GM20000 (cell line): ENCODE measurements at regions not wholly inside any gene's neighbourhood (a gene's known extent, or its start where the extent isn't known, plus 50 kb on each side); places are given as distances from the start of the nearest gene placed in this dataset.

ENCODE experiments used
- DNase-seq: peaks from one replicate; pipeline ENCODE4 v3.0.0; 2012; ENCODE audit warnings: low spot score
- TF ChIP-seq, protein P1 (sequence below): IDR thresholded peaks from 2 replicates; pipeline ENCODE4 v1.5.1; 2012; ENCODE audit warnings: mild to moderate bottlenecking, control low read depth; ENCODE audit errors: extremely low read depth, missing control alignments

GRCh38 chr12:23099104-23099503 is 474.1 kb downstream of the ETNK1 start:
- TF ChIP-seq, protein P1, sequence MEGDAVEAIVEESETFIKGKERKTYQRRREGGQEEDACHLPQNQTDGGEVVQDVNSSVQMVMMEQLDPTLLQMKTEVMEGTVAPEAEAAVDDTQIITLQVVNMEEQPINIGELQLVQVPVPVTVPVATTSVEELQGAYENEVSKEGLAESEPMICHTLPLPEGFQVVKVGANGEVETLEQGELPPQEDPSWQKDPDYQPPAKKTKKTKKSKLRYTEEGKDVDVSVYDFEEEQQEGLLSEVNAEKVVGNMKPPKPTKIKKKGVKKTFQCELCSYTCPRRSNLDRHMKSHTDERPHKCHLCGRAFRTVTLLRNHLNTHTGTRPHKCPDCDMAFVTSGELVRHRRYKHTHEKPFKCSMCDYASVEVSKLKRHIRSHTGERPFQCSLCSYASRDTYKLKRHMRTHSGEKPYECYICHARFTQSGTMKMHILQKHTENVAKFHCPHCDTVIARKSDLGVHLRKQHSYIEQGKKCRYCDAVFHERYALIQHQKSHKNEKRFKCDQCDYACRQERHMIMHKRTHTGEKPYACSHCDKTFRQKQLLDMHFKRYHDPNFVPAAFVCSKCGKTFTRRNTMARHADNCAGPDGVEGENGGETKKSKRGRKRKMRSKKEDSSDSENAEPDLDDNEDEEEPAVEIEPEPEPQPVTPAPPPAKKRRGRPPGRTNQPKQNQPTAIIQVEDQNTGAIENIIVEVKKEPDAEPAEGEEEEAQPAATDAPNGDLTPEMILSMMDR, result no peak
- no peak for DNase-seq

DNA sequence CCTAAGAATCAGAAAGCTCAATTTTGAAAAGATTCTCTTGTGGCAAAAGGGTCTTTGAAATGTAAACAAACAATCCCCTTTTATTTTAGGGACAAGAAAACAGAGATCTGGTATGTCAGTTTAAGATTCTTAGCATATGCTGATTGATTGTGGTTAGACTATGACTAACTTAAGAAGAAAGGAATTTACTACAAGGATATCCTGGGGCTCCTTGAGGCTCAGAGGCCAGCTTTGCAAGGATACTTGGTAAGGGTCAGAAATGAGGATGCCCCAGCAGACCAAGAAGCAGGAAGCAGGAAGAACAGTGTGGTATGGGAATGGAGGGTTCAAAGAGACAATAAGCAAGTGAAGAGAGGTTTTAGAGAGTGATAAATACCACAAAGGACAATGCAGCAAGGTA is 474.6 kb downstream of the ETNK1 start:
- TF ChIP-seq, protein P1, result no peak
- DNase-seq, result no peak

DNA sequence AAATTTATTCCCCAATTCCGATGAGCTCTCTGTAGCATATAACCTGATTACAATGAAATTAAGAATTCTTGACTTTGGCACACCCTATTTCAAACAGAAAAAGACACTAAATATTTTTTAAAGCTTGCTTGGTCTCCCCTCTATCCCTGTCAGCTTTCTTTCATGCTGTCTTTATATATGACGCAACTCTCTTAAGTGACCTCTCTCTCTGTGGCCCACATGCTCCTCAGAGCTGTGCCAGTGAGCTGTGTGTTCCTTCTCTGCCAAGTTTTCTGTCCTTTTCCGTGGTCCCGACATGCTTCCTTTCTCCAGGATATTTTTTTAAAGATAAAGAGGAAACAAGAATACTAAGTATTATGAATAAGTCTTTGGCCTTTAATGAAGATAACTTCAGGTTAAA is 484.0 kb downstream of the ETNK1 start:
- TF ChIP-seq, protein P1, result no peak
- DNase-seq, result no peak

DNA sequence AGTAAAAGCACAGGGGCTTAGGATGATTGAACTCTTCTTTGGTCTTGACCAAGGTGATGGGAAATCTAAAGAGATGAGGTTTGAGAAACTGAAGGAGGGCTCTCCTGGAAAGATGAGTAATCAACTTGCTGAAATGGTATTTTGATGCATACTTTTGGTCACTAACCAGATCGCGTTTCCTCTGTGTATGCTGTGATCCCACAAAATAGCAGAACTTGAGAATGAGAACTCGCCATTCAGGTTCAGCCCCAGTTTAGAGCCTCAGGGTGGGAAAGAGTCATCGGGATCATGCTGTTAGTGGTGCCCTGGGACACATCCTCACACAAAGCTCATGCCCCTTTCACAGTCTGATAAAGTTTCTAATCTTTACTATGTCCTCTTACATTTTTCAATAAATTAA is 488.8 kb downstream of the ETNK1 start:
- DNase-seq, result no peak
- TF ChIP-seq, protein P1, result no peak

DNA sequence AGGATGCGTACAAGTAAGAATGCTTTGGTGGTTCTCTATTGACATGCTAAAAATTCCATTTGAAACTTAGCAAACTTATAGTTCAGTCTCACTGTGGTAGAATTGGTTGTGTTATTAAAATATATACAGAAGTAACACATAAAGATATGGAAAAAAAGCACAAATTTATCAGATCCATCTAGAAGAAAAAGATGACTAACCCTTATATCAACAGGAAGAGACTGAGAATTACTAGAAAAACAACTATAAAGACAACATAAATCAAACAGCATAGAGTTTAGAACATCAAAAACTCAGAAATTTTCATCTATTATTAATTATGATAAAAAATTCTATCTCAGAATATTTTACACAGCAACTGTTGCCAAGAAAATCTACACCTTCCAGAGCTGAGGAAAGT is 491.0 kb downstream of the ETNK1 start:
- TF ChIP-seq, protein P1, result no peak

DNA sequence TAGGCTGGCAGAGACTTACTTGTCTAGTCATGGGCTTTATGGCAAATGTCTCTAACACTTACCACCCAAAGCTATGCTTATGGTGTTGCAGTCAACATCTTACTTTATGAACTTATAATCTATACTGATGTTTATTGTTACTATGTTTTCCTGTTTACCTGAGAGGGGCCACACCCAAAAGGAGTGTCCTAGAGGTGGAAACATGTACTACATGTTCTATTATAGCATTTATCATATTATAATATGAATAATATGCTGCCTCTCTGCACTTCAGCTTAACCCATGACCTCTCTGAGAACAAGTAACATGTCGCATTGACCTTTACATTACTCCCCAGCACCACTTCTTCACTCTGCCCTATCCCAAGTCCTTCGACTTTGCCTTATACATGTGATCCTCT is 501.8 kb downstream of the ETNK1 start:
- TF ChIP-seq, protein P1, result no peak

More for the DNA sequence above, 491.0 kb downstream of the ETNK1 start:
- DNase-seq, result no peak

DNA sequence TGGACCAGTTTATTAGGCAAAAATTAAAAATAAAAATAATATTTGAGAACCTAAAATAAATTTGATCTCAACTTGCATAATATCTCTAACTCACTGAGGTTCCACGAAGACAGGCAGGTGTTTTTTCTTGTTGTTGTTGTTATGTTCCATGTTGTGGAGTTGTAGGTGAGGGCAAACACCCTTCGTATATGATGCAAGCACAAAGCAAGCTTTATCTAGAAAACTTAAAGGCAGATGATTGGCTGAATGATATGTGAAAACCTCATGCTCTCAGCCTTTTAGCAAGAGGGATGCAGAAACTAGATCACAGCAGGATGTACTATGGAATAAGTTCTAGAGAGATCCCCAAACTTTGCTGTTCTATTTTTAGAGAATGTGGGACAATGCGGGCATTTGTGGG is 502.7 kb downstream of the ETNK1 start:
- no peak for DNase-seq
- TF ChIP-seq, protein P1, result no peak

More for the DNA sequence above, 501.8 kb downstream of the ETNK1 start:
- DNase-seq, result no peak
